Neutrophil (primary cell): ENCODE measurements at regions not wholly inside any gene's neighbourhood (a gene's known extent, or its start where the extent isn't known, plus 50 kb on each side); places are given as distances from the start of the nearest gene placed in this dataset.
"Not testable (repeated sequence)": the region's sequence is repeated elsewhere in the genome, so short reads cannot be mapped to it uniquely, and the experiment has no call there.

Experiments used
- H3K27ac ChIP-seq: fragments of 200-600 bp; sonication (generic); 2 replicates; pipeline ENCODE4 v1.5.1; 2016; ENCODE audit warnings: mild to moderate bottlenecking, moderate library complexity
- H3K27me3 ChIP-seq: fragments of 200-600 bp; sonication (generic); 2 replicates; pipeline ENCODE4 v1.6.0; 2016; ENCODE audit warnings: mild to moderate bottlenecking
- H3K36me3 ChIP-seq: fragments of 200-600 bp; sonication (generic); 2 replicates; pipeline ENCODE4 v1.5.1; 2017
- H3K4me1 ChIP-seq, 2 experiments: fragments of 200-600 bp in 1 of 2; sonication (generic) in 1 of 2; 1 replicate in 1 of 2; 2 replicates in 1 of 2; pipeline versions ENCODE4 v1.5.1 to v1.6.1; 2013 to 2016; ENCODE audit warnings: low read depth in 1 of 2, low read length in 1 of 2, mild to moderate bottlenecking in 1 of 2, moderate library complexity in 1 of 2; ENCODE audit not compliant: control insufficient read depth in 1 of 2, insufficient read depth in 1 of 2
- H3K4me3 ChIP-seq, 2 experiments: fragments of 200-600 bp in 1 of 2; sonication (generic) in 1 of 2; 1 replicate in 1 of 2; 2 replicates in 1 of 2; pipeline ENCODE4 v1.5.1; 2013 to 2016; ENCODE audit warnings: low read depth in 1 of 2, low read length in 1 of 2, mild to moderate bottlenecking in 1 of 2, moderate library complexity in 1 of 2
- H3K9me3 ChIP-seq: fragments of 200-600 bp; sonication (generic); 2 replicates; pipeline ENCODE4 v1.5.1; 2016
- CTCF ChIP-seq: fragments of 200-600 bp; sonication (generic); IDR thresholded peaks from 2 replicates; pipeline ENCODE4 v1.5.1; 2016; ENCODE audit warnings: antibody characterized with exemption

- TF ChIP-seq CTCF: no peak
Measured at GRCh38 chr3:176032043-176032442, 1165.2 kb downstream of the TBL1XR1 start.

GRCh38 chr3:176016203-176016602 is 1157.1 kb downstream of the NAALADL2 start:
- H3K4me1 ChIP-seq, H3K36me3 ChIP-seq, H3K27ac ChIP-seq, H3K9me3 ChIP-seq, H3K27me3 ChIP-seq, H3K4me3 ChIP-seq: not testable (repeated sequence)

More at GRCh38 chr3:176032043-176032442, 1165.2 kb downstream of the TBL1XR1 start:
- no peaks in the 10 kb centered on the region for H3K9me3 ChIP-seq
- no peaks in the 10 kb centered on the region for H3K27me3 ChIP-seq
- H3K27ac ChIP-seq: no peak overlapping the region
- H3K4me3 ChIP-seq: no peak overlapping the region
- no peaks in the 10 kb centered on the region for H3K36me3 ChIP-seq
- H3K4me1 ChIP-seq: no peaks in the 10 kb centered on the region

- not testable (repeated sequence) for H3K27me3 ChIP-seq, H3K27ac ChIP-seq, H3K9me3 ChIP-seq, H3K4me3 ChIP-seq, H3K36me3 ChIP-seq, H3K4me1 ChIP-seq
Measured at GRCh38 chr3:176015228-176015627, 1156.1 kb downstream of the NAALADL2 start.

GRCh38 chr3:176009256-176009655 is 1150.1 kb downstream of the NAALADL2 start:
- no peaks in the 10 kb centered on the region for H3K36me3 ChIP-seq
- H3K4me3 ChIP-seq: no peak overlapping the region
- no peak for TF ChIP-seq CTCF
- no peaks in the 10 kb centered on the region for H3K4me1 ChIP-seq
- no peak overlapping the region for H3K27ac ChIP-seq
- no peaks in the 10 kb centered on the region for H3K9me3 ChIP-seq
- no peaks in the 10 kb centered on the region for H3K27me3 ChIP-seq

- H3K27me3 ChIP-seq: no peaks in the 10 kb centered on the region
- H3K4me1 ChIP-seq: no peaks in the 10 kb centered on the region
- no peak overlapping the region for H3K27ac ChIP-seq
- no peaks in the 10 kb centered on the region for H3K9me3 ChIP-seq
- no peaks in the 10 kb centered on the region for H3K36me3 ChIP-seq
- no peak overlapping the region for H3K4me3 ChIP-seq
- TF ChIP-seq CTCF: no peak
Measured at GRCh38 chr3:176005564-176005963, 1146.4 kb downstream of the NAALADL2 start.

GRCh38 chr3:175989161-175989560 is 1130.0 kb downstream of the NAALADL2 start:
- H3K36me3 ChIP-seq: no peaks in the 10 kb centered on the region
- no peaks in the 10 kb centered on the region for H3K4me1 ChIP-seq
- H3K9me3 ChIP-seq: no peaks in the 10 kb centered on the region
- no peak overlapping the region for H3K4me3 ChIP-seq
- no peak overlapping the region for H3K27ac ChIP-seq
- TF ChIP-seq CTCF: no peak
- H3K27me3 ChIP-seq: no peaks in the 10 kb centered on the region

GRCh38 chr3:175988401-175988800 is 1129.3 kb downstream of the NAALADL2 start:
- no peak overlapping the region for H3K27ac ChIP-seq

More at GRCh38 chr3:175988401-175988800, 1129.3 kb downstream of the NAALADL2 start:
- Histone ChIP-seq H3K4me3 (no peak overlapping the region), H3K9me3 (no peaks in the 10 kb centered on the region), H3K4me1 (no peaks in the 10 kb centered on the region), H3K27me3 (no peaks in the 10 kb centered on the region), H3K36me3 (no peaks in the 10 kb centered on the region)
- no peak for TF ChIP-seq CTCF
